Head of caudate nucleus (tissue), 42 donors: ENCODE measurements at regions not wholly inside any gene's neighbourhood (a gene's known extent, or its start where the extent isn't known, plus 50 kb on each side); places are given as distances from the start of the nearest gene placed in this dataset.

ENCODE experiments used
- DNase-seq, 42 donors: peaks; one replicate each; pipeline versions ENCODE4 v3.0.0 to v3.0.0-alpha.2; 2020 to 2021; ENCODE audit warnings: mixed read lengths in 7 of 42
- intact Hi-C: fragments of 100-400 bp; cut with DNase I; formaldehyde crosslinking; loops from one replicate; pipeline ENCODE4 v1.15.0; 2022

DNA sequence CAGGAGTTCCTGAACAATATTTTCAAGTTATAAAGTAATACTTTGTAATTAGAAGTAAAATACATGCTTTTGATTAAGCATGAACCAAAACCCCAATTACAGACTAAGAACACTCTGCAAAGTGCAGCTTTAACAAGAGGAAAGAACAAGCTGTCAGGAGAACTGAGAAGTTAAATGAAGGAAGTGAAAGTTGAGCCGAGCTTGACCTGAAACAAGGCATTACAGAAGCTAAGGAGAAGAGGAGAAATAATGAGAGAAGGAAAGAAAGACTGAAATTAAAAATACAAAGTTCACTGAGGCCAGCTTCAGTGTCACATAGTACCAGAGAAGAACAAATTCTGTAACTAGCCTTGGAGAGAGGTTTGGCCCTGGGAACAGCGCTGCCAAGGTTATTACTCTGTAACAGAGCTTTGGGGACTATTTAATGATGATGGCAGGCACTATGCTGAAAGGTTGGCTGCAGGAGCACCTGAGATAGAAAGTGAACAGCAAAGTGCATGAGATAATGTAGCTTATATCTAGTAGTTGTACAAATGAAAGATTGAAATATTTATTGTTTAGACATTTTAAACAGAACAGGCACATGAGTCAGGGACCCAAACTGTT, 241.9 kb upstream of the PEX5L start:
- intact Hi-C loops = no loop called here
- DNase-seq = no peak

DNA sequence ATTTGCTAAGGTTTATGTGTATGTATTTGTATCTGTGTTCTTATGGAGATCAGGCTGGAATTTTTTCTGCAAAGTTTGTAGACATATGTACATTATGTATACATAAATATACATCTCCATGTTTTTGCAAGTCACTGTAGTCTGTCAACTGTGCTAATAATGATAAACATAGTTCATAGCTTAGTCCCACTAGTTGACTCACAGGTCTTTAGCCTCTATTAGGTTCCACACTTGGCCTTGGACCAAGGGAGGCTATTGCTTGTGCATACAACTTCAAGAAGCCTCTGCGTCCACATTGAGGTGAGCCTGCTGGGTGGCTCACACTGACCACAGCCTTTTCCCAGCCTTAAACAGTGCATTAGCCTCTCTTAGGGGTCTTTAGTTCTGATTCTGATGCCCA, 243.8 kb upstream of the PEX5L start:
- DNase-seq = no peak

GRCh38 chr3:180282386-180282785, 245.6 kb upstream of the PEX5L start:
- no peak for DNase-seq
- intact Hi-C loops = no loop called here

More for the DNA sequence above, 243.8 kb upstream of the PEX5L start:
- intact Hi-C loops = no loop called here

DNA sequence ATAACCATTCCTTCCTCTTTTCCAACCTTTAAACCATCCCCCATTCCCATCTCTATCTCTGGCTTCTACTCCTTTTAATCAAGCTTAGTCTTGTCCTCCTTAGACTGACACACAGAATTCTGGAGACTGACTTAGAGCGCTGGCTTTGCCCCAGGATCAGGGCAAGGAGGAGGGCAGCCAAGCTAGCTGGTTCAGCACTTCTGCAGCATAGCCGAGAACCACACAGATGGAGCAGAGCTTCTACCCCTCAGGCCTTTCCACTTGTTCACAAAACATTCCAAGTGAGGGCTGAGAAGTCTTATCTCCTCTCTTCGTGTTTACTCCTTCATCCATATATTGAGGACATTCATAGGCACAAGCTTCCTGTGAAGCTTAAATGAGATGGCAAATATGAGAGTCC, 246.5 kb upstream of the PEX5L start:
- intact Hi-C loops = no loop called here
- no peak for DNase-seq

GRCh38 chr3:180284331-180285110, 247.8 kb upstream of the PEX5L start:
- intact Hi-C loops = no loop called here

GRCh38 chr3:180287703-180288102, 251.0 kb upstream of the PEX5L start:
- intact Hi-C loops = no loop called here
- no peak for DNase-seq

More at GRCh38 chr3:180284331-180285110, 247.8 kb upstream of the PEX5L start:
- DNase-seq = no peak

- DNase-seq = no peak
- intact Hi-C loops = no loop called here
These were observed 252.1 kb upstream of the PEX5L start for GRCh38 chr3:180288816-180289215.

GRCh38 chr3:180290300-180290699, 253.6 kb upstream of the PEX5L start:
- intact Hi-C loops = no loop called here
- DNase-seq = no peak

DNA sequence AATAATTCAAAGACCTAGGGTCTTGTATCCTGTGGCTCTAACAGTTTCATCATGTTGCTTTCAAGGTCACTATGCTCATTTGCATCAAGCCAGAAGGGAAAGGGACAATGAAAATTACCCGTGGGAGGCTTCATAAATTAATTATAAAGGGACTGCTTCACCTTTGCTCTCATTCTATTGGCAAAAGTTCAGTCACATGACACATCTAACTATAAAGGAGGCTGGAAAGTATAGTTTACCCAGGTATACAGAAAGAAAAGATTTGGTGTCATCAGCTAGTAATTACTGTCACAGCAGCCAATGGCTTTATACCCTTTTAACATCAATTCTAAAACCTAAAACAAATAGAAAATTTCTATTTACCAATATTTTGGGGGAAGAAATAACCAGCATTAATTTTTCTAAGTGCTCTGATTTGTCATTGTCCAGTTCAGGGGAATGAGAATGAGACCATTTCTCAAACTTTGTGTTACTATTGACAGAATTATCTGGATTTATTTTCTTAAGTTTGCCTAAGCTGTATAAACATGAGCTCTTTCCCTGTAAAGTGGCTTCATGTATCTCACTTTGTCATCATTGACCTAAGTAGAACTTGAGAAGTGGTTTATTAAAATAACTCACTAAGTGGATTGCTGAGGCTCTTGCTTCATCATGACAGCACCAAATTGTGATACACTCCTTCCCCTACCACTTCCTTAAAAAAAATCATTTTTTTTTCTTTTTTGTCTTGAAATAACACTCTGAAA, 257.7 kb upstream of the PEX5L start:
- DNase-seq = no peak
- intact Hi-C loops = no loop called here

GRCh38 chr3:180295811-180296210, 259.1 kb upstream of the PEX5L start:
- DNase-seq = no peak
- intact Hi-C loops = no loop called here

DNA sequence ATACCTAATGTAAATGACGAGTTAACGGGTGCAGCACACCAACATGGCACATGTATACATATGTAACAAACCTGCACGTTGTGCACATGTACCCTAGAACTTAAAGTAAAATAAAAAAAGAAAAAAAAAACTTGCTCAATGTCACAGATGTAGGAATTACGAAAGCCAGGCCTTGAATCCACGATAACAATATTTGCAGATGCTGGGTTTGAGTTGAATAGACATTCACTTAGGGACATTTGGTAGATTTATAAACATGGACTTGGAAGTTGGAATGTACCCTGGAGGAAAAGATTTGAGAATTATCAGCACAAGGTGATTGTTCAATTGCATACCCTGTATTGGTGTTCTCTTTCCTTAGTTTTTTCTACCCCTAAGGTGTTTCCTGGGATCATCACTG, 260.2 kb upstream of the PEX5L start:
- intact Hi-C loops = no loop called here

DNA sequence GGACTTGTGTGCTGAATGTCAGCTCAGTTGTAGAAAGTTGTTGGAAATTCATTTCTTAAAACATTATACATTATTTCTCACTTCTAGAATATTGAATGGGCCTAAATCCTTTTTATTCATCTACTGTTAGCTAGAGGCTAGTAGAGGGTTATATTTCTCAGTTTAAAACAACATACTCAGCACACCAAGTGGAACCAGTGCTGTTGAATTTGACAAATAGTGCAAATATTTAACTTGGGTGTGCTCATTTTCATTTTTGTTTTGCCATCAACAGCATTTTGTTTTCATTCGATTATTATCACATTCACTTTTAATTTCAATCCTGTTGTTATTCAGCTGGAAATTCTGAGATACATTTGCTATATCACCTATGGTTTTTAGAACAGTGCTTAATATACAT, 269.4 kb upstream of the PEX5L start:
- no peak for DNase-seq
- intact Hi-C loops = no loop called here

More for the DNA sequence above, 260.2 kb upstream of the PEX5L start:
- DNase-seq = no peak

DNA sequence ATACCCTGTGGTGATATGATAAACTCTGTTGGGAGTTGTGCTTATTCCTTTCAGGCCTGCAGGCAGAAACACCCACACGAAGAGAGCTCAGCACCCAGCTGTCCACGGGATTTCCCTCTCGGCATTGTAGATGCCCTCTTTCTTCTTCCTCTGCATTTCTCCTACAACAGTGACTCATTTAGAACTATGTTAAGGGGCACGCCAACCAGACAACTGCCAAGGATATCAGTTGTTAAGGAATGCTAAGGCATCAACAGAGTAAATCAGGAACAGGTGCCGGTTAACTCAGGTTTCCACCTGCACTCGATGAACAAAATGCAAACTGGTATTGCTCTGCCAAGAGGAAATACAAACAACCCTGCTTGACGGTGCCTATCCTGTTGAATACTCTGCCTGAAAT, 270.0 kb upstream of the PEX5L start:
- no peak for DNase-seq
- intact Hi-C loops = no loop called here

DNA sequence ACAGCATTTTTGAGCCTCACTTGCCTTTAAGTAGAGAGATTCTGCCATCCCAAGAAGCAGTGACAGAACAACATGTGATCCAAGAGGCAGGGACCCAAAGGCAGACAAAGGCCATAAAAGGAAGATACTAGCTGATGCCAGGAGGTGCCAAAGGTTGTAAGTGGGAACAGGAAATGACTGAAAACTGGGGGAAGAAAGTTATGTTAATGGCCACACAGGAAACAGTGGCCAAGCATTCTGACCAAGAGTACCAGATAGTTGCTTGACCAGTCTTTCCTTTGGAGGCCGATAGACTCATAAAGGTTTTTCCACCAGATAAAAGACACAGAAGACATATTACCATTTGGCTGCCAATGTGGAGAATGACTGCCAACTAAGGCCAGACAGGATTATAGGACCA, 274.5 kb upstream of the PEX5L start:
- intact Hi-C loops = no loop called here
- no peak for DNase-seq

DNA sequence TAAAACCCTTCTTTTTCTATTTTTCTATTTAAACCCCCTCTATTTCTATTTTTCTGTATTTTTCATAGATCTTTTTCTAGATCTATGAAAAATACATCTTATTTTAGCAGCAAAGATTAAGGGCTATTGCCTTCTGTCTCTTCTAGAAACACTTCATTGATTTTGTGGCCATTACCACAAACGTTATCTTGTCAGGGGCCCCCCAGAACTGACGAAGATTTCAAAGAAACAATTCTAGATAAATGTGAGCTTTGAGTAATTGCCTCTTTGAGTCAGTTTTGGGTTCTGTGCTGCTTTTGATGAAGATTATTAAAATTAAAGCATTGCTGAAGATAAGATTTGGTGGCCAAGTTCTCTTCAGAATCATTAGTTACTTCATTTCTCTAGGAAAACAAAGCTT, 279.6 kb upstream of the PEX5L start:
- no peak for DNase-seq
- intact Hi-C loops = no loop called here

- DNase-seq = no peak
- intact Hi-C loops = no loop called here
These were observed 282.5 kb upstream of the TTC14 start for GRCh38 chr3:180319461-180319860.

GRCh38 chr3:180320631-180321030, 281.3 kb upstream of the TTC14 start:
- intact Hi-C loops = no loop called here

GRCh38 chr3:180321534-180321933, 280.4 kb upstream of the TTC14 start:
- DNase-seq = no peak
- intact Hi-C loops = no loop called here

More at GRCh38 chr3:180320631-180321030, 281.3 kb upstream of the TTC14 start:
- no peak for DNase-seq

- intact Hi-C loops = no loop called here
These were observed 279.1 kb upstream of the TTC14 start for GRCh38 chr3:180322829-180323228.

GRCh38 chr3:180324791-180325190, 277.2 kb upstream of the TTC14 start:
- intact Hi-C loops = no loop called here
- DNase-seq = no peak

More at GRCh38 chr3:180322829-180323228, 279.1 kb upstream of the TTC14 start:
- DNase-seq = no peak
